CD1c-positive myeloid dendritic cell (primary cell): ENCODE measurements at regions not wholly inside any gene's neighbourhood (a gene's known extent, or its start where the extent isn't known, plus 50 kb on each side); places are given as distances from the start of the nearest gene placed in this dataset.
"Not testable (repeated sequence)": the region's sequence is repeated elsewhere in the genome, so short reads cannot be mapped to it uniquely, and the experiment has no call there.

ENCODE experiments used
- DNase-seq: peaks from one replicate; pipeline ENCODE4 v3.0.0-alpha.2; 2016; ENCODE audit errors: extremely low spot score

GRCh38 chr10:71117589-71117988 lies 94.8 kb upstream of the UNC5B start:
- not testable (repeated sequence) for DNase-seq

- DNase-seq: no peak
These were observed 89.3 kb upstream of the UNC5B start for GRCh38 chr10:71123023-71123422.

GRCh38 chr10:71124921-71125748 lies 87.2 kb upstream of the UNC5B start:
- no peak for DNase-seq

- DNase-seq: no peak
These were observed 86.6 kb upstream of the UNC5B start for GRCh38 chr10:71125749-71126107.

- no peak for DNase-seq
These were observed 85.9 kb upstream of the UNC5B start for GRCh38 chr10:71126432-71126831.

GRCh38 chr10:71127104-71127503 lies 85.3 kb upstream of the UNC5B start:
- DNase-seq: no peak

GRCh38 chr10:71127773-71128172 lies 84.6 kb upstream of the UNC5B start:
- no peak for DNase-seq

- DNase-seq: no peak
These were observed 83.9 kb upstream of the UNC5B start for GRCh38 chr10:71128311-71128980.

DNA sequence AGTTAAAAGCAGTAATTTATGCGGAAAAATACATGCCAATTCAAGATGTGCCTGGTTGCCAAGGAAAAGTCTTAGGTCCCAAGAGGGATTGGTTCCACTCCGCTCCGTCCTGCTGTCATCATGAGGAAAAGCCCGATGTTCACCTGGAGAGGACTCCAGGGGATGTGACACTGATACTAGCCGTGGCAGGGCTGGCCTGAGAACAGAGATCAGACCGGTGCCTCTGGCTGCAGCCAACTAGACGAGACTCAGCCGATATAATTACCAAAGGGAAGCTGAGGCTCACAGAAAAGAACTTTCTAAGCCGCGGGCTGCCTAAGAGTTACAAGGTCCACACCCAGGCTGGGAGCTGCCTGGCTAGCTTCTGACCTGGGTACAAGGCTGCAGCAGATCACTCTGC lies 81.3 kb upstream of the UNC5B start:
- DNase-seq: no peak

- no peak for DNase-seq
These were observed 80.8 kb upstream of the UNC5B start for GRCh38 chr10:71131508-71132088.

DNA sequence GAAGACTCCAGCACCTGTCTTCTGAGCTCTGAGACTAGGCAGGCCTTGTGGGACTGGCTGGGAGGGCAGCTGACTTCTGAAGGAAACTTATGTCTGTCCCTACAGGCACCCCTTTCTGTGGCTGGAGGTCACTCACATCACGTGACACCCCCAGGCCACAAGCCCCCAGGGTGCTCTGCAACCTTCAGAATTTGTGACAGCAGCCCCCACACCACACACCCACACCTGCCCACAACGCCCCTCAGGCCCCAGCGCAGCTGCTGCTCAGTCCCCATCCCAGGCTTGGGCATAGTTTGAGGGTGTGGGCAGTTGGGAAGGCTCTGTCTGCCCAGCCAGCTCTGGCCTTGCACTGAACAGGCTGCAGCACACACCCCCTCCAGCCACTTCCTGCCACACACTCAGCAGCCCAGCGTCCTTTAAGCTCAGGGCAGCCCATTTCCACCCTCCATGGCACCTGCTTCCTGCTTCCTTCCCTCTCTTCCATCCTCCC lies 80.0 kb upstream of the UNC5B start:
- no peak for DNase-seq

GRCh38 chr10:71133710-71134686 lies 78.4 kb upstream of the UNC5B start:
- DNase-seq: no peak

- DNase-seq: no peak
These were observed 77.6 kb upstream of the UNC5B start for GRCh38 chr10:71134732-71135211.

GRCh38 chr10:71135236-71135635 lies 77.1 kb upstream of the UNC5B start:
- DNase-seq: no peak

DNA sequence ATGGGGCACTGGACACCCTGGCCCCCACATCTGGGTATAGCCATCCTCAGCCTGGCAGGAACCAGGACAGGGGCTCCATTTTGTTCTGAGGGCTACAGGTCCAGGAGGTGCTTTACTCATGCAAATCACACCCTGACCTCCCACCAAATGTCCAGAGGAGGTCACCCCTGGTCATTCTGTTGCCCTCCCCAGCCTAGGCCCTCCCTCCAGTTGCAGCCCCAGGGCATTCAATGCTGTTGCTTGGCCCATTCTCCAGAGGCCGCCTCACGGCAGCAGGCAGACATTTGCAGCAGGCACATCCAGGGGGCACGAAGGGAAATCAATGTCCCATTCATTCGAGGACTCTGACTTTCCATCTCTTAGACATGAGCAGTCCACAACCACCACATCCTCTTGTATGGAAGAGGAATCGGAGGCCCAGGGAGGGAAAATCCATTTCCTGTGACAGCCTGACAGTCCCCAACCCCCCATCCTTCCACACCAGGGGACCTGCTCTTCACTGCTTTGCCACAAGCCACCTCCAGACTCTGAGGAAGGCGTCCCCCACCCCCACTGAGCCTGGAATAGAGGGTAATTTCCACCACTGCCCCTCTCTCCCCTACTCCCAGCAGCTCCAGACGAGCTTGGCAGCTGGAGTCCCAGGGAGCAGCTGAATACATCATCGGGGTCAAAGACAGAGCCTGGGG lies 76.2 kb upstream of the UNC5B start:
- DNase-seq: no peak

GRCh38 chr10:71137701-71138100 lies 74.7 kb upstream of the UNC5B start:
- no peak for DNase-seq

- DNase-seq: no peak
These were observed 74.1 kb upstream of the UNC5B start for GRCh38 chr10:71138166-71138830.

- DNase-seq: no peak
These were observed 70.8 kb upstream of the UNC5B start for GRCh38 chr10:71141528-71141927.

- no peak for DNase-seq
These were observed 69.2 kb upstream of the UNC5B start for GRCh38 chr10:71143170-71143569.

DNA sequence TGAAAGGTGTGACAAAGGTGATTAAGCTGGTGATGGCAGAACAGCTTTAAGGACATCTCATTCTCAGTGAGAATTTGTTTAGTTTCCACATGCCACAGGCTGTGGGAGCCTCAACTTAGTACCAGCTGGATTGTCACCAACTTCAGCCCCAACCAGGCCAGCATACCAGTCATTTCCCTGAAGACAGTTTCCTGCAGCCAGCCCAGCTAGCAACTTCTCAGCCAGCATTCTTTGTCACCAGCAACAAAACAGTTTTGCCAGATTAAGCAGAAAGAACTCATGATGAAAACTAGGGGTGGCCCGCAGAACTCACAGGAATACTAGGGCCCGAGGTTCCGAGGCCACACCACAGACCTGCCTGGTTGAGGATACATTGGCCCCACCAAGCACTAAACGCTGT lies 68.8 kb upstream of the UNC5B start:
- DNase-seq: no peak
